ENCODE measurements at regions not wholly inside any gene's neighbourhood (a gene's known extent, or its start where the extent isn't known, plus 50 kb on each side); places are given as distances from the start of the nearest gene placed in this dataset.

DNA sequence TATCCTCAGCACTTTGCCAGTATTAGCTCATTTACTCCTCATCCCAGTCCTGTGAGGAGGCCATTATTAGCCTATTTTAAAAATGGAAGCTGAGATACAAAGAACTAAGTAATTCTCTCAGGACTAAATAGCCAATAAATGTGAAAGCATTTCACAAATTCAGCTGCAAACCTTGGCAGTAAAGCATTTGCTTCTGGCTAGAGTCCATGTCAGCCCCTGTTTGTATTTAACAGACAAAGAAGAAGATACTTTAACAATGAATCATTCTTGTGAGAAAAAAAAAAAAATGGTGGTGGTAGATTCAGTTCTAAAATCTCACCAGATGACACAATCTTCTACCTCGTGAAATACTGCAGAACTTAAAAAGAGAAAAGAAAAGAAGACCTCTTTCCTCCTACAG lies 85.0 kb upstream of the CNTN6 start:
- no peak for DNase-seq
- 80% methylated on average over 1 of the region's 1 CpG; no CpG with 5 or more reads in 1 of the 2 experiments for WGBS, 2 experiments (ENCODE audit: insufficient coverage in 1 of 2, insufficient read length in 1 of 2)
- no peak overlapping the region for H3K4me3 ChIP-seq (ENCODE audit: low read length)
- no peaks in the 10 kb centered on the region for H3K9me3 Mint-ChIP-seq
- no peak overlapping the region for H3K4me3 Mint-ChIP-seq
- H3K27ac Mint-ChIP-seq, result no peak overlapping the region
- no peak overlapping the region for H3K27ac ChIP-seq (ENCODE audit: low read depth, low read length)
- TF ChIP-seq, protein P1, sequence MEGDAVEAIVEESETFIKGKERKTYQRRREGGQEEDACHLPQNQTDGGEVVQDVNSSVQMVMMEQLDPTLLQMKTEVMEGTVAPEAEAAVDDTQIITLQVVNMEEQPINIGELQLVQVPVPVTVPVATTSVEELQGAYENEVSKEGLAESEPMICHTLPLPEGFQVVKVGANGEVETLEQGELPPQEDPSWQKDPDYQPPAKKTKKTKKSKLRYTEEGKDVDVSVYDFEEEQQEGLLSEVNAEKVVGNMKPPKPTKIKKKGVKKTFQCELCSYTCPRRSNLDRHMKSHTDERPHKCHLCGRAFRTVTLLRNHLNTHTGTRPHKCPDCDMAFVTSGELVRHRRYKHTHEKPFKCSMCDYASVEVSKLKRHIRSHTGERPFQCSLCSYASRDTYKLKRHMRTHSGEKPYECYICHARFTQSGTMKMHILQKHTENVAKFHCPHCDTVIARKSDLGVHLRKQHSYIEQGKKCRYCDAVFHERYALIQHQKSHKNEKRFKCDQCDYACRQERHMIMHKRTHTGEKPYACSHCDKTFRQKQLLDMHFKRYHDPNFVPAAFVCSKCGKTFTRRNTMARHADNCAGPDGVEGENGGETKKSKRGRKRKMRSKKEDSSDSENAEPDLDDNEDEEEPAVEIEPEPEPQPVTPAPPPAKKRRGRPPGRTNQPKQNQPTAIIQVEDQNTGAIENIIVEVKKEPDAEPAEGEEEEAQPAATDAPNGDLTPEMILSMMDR (conservative IDR thresholded peaks at IDR 0.05), result no peak
- no peaks in the 10 kb centered on the region for H3K27me3 ChIP-seq (ENCODE audit: control insufficient read depth, insufficient read depth, low read length, poor library complexity, severe bottlenecking)
- no peaks in the 10 kb centered on the region for H3K36me3 ChIP-seq (ENCODE audit: control insufficient read depth, insufficient read depth, low read length)
- no peaks in the 10 kb centered on the region for H3K4me1 ChIP-seq (ENCODE audit: control insufficient read depth, insufficient read depth, low read length)
- no peaks in the 10 kb centered on the region for H3K27me3 Mint-ChIP-seq (ENCODE audit: insufficient read depth)
- peaks cover 64% of the 10 kb centered on the region for H3K9me3 ChIP-seq (ENCODE audit: control insufficient read depth, low read length)
- H3K36me3 Mint-ChIP-seq (ENCODE audit: low read depth), result no peaks in the 10 kb centered on the region
- peaks cover 2% of the 10 kb centered on the region for H3K4me1 Mint-ChIP-seq
- H3K9ac ChIP-seq (ENCODE audit: extremely low read depth, low read length, poor library complexity, severe bottlenecking), result no peak overlapping the region

GRCh38 chr3:1010228-1010627 lies 82.6 kb upstream of the CNTN6 start:
- Mint-ChIP-seq H3K4me1 (peaks cover 2% of the 10 kb centered on the region), H3K9me3 (no peaks in the 10 kb centered on the region)

GRCh38 chr3:1015826-1016225 lies 77.0 kb upstream of the CNTN6 start:
- H3K27me3 ChIP-seq (ENCODE audit: control insufficient read depth, insufficient read depth, low read length, poor library complexity, severe bottlenecking), result no peaks in the 10 kb centered on the region
- TF ChIP-seq, protein P1 (conservative IDR thresholded peaks at IDR 0.05), result no peak
- no peak overlapping the region for H3K27ac Mint-ChIP-seq
- no peak overlapping the region for H3K9ac ChIP-seq (ENCODE audit: extremely low read depth, low read length, poor library complexity, severe bottlenecking)
- H3K9me3 Mint-ChIP-seq, result no peaks in the 10 kb centered on the region
- peaks cover 69% of the 10 kb centered on the region for H3K9me3 ChIP-seq (ENCODE audit: control insufficient read depth, low read length)
- H3K36me3 ChIP-seq (ENCODE audit: control insufficient read depth, insufficient read depth, low read length), result no peaks in the 10 kb centered on the region
- no peaks in the 10 kb centered on the region for H3K27me3 Mint-ChIP-seq (ENCODE audit: insufficient read depth)
- no peaks in the 10 kb centered on the region for H3K36me3 Mint-ChIP-seq (ENCODE audit: low read depth)
- 77 to 100% methylated on average over 1 to 2 of the region's 2 CpGs for WGBS, 2 experiments (ENCODE audit: insufficient coverage in 1 of 2, insufficient read length in 1 of 2)
- H3K27ac ChIP-seq (ENCODE audit: low read depth, low read length), result no peak overlapping the region
- DNase-seq, result no peak
- no peaks in the 10 kb centered on the region for H3K4me1 Mint-ChIP-seq
- no peak overlapping the region for H3K4me3 Mint-ChIP-seq
- H3K4me1 ChIP-seq (ENCODE audit: control insufficient read depth, insufficient read depth, low read length), result no peaks in the 10 kb centered on the region
- H3K4me3 ChIP-seq (ENCODE audit: low read length), result no peak overlapping the region

More at GRCh38 chr3:1010228-1010627, 82.6 kb upstream of the CNTN6 start:
- Mint-ChIP-seq H3K4me3 (no peak overlapping the region), H3K27me3 (ENCODE audit: insufficient read depth) (no peaks in the 10 kb centered on the region), H3K36me3 (ENCODE audit: low read depth) (no peaks in the 10 kb centered on the region), H3K27ac (no peak overlapping the region)
- Histone ChIP-seq H3K9ac (ENCODE audit: extremely low read depth, low read length, poor library complexity, severe bottlenecking) (no peak overlapping the region), H3K4me3 (ENCODE audit: low read length) (no peak overlapping the region), H3K27ac (ENCODE audit: low read depth, low read length) (no peak overlapping the region), H3K36me3 (ENCODE audit: control insufficient read depth, insufficient read depth, low read length) (no peaks in the 10 kb centered on the region), H3K9me3 (ENCODE audit: control insufficient read depth, low read length) (peaks cover 59% of the 10 kb centered on the region), H3K4me1 (ENCODE audit: control insufficient read depth, insufficient read depth, low read length) (no peaks in the 10 kb centered on the region), H3K27me3 (ENCODE audit: control insufficient read depth, insufficient read depth, low read length, poor library complexity, severe bottlenecking) (no peaks in the 10 kb centered on the region)
- WGBS, 2 experiments (ENCODE audit: insufficient coverage in 1 of 2, insufficient read length in 1 of 2), result no CpG with 5 or more reads among the region's 1 CpG
- DNase-seq, result no peak
- TF ChIP-seq, protein P1 (conservative IDR thresholded peaks at IDR 0.05), result no peak
